NCI-H1105 (cell line): ENCODE measurements at regions not wholly inside any gene's neighbourhood (a gene's known extent, or its start where the extent isn't known, plus 50 kb on each side); places are given as distances from the start of the nearest gene placed in this dataset.
"Not testable (repeated sequence)": the region's sequence is repeated elsewhere in the genome, so short reads cannot be mapped to it uniquely, and the experiment has no call there.

Source experiments
- DNase-seq: peaks from one replicate; lab custom pipeline; 2025; lab: John Stamatoyannopoulos, UW

DNA sequence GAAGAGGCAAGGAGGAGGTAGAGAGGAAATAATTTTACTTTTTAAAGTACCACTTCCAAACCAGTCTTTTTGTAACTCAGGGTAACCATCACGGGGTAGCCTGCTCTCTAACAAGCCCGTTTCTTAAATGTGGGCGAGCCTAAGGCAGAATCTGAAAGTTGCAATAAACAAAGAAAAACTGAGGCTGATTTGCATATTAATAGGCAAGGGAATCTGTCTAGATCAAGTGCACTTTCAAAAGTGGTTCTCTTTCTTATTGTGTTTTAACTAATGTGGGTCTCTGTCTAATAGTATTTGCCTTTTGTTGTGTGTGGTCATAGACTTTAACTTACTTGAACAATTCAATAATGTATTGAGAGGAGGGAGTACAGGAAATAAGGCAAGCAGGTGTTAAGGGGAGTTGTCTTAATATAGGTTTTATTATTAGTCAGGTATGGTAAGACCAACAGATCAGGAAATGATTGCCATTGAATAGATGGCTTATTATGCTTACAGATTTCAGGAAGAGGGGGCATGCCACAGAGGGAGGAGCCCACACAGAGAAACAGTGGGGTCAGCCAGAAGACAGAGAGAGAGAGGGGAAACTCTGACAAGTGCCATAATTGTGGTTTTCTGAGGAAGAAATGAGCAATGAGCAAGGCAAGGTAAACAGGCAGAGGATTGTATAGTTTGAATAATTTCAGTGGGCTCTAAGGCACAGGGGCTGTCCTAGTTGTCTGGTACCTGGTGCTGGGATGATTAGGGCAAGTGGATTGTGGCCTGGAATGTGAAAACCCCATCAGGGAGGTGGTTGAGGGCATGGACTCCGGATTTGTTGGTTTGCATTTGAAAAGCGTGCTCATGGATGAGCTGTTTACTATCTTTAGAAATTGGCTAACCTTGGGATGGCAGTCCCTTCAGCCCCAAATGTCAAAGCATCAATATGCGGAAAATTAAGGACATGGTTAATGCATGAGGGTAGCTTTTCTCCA lies 237.2 kb downstream of the TOX3 start:
- no peak for DNase-seq

DNA sequence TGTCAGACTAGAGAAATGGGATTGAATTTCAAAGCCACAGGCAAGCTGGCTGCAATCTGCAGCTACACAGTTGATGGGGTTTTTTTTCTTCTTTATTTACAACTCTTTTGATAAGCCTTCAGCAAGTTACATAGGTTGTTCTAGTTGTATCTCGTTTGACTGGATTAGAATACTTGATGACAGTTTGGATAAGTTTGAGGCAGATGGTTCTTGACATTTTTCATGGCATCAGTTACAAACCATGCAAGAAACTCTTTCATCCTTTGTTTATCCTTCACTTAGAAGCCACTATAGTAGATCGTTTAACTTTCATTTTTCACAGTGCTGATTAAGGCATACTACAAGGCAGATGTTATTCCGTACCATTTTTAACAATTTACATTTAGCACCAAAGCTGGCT lies 238.9 kb downstream of the TOX3 start:
- DNase-seq, result peak; percentile 17

DNA sequence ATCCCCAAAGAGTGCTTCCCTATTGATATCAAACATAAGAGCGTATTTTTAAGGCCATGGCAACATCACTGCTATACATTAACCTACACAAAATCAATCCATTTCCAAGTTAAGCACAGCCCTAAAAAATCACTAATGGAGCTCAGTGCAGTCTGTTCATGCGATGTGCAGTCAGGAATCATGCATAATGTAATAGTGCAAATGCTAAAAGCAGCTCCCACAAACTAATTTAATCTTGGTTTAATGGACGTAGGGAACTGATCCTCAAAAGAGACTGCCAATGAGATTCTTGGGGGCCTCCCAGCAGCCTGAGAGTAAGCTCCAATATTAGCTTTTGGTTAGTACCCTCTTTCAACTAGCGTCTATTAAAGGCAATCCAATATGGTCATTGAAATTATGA lies 245.9 kb downstream of the TOX3 start:
- DNase-seq, result no peak

DNA sequence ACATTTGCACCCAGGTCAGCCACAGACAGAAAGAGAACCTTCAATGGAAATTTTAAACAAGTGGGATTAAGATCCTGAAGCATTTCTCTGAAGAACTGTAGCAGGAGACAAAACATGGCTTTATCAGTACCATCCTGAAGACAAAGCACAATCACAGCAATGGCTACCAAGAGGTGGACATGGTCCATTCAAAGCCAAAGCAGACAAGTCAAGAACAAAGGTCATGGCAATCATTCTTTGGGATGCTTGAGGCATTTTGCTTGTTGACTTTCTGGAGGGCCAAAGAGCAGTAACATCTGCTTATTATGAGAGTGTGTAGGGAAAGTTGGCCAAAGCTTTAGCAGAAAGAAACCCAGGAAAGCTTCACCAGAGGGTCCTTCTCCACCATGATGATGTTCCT lies 248.2 kb downstream of the TOX3 start:
- no peak for DNase-seq

DNA sequence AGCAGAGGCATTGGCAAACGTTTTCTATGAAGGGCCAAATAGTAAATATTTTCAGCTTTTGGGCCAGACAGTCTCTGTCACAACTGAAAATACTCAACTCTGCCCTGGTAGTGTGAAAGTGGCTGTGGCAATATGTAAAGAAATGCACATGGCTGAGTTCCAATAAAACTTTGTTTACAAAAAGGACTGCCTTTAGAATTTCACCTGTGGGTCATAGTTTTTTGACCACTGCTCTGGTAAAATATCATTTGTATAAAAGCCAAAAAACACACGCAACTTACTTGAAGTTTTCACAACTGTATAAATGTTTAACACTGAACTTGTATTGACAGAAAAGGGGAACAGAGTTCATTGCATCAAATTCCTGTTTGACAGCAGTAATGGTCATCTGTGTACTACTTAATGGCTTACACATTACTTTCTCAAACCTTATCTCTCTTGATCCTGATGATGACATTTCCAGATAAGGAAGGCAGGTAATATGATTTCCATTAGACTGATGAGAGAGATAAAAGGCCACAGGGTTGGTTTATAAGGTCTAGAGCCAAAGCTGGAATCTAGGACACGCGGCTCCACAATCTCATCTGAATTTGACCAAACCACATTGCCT lies 250.1 kb downstream of the TOX3 start:
- not testable (repeated sequence) for DNase-seq

DNA sequence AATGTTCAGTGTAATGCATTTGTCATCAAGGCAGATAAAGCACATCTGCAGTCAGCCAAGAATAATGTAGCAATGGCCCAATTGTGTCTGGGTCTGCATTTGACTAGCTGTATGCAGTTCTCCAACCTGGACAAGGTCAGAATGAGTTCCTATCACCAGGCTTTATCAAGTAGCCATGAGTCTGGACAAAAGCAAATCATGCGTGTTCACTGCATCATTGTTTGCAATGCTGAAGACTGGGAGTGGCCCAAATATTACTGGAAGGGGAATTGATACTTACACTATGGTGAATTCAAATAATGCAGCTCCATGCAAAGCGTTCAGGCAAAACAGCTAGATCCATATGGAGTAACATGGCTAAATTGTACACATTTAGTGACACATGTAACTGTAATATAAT lies 250.9 kb downstream of the TOX3 start:
- DNase-seq, result no peak

DNA sequence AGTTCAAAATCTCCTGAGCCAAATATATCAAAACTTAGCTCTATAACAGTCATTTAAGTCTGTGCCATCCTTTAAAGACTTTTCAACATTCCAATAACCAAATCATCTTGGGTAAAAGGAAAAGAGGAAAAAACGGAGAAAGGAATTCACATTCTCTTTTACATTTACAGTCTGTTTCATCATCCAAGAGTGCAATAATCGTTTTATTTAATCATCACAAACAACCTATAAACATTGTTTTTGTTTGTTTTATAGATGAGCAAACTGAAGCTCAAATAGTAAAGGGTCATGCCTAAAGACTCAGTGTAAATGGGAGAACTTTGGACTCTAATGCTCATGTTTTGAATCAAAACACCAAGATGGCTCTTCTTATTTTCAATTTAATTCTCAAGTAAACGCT lies 252.3 kb downstream of the TOX3 start:
- no peak for DNase-seq

DNA sequence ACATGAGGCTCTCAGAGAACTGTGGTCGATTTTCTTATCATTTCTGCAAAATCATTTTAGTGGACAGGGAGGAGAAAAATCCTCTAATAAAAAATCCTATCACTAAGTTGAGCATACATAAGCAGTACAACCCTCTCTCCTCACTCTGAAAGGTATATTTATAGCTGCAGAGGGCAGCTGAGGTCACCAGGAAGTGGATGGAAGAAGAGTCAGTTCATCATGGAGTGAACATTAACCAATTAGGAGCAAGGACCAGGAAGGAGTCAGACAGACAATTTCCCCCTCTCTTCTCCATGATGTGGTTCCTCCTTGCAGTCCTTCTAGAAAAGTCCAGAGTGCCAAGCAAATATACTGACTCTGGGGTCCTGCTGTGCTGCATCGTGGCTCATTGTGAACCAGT lies 253.7 kb downstream of the TOX3 start:
- no peak for DNase-seq

DNA sequence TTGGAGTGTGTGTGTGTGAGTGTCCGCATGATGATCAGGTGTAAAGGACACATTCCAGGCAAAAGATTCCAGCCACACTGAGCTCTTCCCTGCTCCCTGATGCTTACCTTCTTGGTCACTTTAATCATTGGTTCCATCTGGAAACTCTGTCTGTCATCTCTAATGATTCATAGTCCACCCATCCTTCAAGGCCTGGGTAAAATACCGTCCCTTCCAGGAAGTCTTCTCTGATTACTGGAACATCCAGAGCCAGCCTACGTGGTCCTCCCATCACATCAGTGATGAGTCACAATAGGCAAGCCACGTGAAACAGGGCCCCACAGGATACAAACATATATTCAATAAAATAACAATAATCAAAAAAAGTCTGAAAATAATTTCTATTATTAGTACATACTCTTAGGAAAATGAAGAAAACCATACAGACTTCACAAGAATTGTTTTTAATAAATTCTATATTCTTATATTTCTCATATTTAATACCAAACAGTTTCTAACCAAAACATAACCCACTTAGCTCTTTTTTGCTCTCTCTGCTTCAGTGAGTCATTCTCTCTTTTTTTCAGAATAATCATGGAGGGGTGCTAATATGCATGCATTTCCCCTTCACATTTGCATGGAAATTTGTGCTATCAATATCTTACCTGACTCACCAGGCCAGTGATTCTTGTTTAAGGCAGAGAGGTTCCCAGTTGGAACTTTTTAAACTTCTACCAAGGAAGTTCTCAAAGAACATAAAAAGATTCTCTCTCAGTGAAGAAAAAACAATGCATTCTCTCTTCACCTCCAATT lies 263.2 kb downstream of the TOX3 start:
- DNase-seq, result no peak

DNA sequence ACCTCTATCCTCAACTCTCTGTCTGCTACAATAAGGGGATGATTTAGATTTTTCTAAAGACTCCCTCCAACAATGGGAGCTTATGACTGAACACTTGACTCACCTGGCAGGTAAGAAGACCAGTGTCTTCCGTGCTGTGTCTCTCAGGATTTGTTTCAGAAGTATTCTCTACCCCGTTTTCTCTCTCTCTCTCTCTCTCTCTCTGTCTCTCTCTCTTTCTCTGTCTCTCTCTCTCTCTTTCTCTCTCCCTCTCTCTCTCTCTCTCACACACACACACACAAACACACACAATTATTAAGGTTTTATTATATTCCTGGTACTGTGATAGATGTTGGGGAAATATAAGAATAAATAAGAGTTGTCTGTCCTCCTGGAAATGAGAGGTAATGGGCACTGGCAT lies 263.9 kb downstream of the TOX3 start:
- no peak for DNase-seq

DNA sequence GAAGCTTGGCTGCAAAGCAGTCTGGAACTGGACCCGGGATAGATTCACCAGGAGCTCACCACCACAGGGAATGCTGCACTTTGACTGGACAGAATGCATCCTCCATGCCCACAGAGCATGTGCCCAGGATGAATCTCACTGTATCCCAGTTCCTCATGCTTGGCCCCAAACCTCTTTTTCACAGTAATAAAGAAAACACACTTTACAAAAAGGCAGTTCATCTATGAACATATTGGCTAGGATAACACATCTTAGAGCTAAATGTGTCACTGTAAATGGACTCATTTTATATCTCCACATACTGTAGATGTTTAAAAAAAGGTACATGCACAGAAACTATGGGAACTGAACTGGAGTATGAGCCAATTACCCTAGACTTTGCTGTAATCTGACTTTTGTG lies 266.9 kb downstream of the TOX3 start:
- DNase-seq, result no peak

DNA sequence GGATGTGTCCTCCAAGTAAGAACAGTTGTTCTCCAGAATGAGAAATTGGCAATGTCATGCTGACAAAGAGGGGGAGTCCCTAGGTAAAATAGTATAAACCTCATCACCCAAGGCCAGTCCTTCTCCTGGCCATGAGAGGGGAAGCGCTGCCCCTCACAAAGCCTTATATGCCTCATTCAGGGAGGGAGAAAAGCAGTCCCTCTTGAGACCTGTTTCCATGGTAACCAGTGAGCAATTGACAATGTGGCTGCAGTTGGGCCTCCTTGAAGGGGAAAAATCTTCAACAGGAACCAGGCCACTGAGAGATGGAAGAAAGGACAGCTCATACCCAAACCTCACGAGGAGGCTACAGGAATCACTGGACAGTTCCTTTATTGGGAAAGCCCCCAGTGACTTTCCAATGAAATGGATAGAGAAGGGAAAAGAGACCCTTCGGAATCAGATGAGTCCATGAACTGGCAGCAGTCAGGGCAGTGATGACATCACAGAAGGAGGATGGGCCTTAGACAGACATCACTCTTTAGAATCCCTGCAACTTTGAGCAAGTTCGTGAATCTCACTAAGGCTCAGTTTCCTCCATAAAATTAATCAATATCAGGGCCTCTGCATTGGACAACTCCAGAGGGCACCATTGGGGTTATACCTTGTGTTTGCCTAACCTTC lies 275.7 kb downstream of the TOX3 start:
- DNase-seq, result no peak

DNA sequence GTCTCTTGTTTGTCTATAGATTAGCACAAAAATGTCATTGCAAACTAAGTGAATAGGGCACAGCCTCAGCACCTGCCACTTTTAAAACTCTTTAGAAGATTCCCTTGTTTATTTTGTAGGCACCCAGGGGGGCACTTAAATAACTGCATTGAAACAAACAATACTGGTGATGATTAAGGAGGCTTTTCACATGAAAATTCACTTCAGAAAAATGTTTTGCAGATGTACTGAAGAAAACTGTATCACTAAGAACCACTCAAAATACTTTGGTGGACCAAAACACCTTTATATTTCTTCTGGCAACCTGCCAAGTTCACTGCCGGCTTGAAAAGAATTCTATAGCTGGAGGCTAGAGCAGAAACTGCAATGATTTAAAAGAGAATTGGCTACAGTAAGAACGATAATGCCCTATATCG lies 281.5 kb downstream of the TOX3 start:
- peak; percentile 100 for DNase-seq

DNA sequence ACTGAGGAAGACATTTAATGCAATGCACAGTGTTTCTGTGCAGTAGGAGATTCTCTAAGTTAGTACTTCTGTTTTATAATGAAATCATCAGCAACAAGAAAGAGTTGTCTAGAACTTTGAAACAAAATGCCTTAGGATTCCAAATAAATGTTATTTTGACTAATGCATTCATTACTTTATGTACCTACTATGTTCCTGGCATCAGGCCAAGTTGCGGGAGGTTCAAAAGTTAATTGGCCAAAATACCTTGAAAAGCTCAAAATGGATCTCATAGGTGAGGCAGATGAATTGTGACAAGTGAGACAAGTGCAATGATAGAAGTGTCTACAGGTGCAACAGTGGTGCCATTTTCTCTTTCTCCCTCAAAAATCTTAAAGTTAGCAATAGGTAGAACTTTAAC lies 289.4 kb downstream of the TOX3 start:
- DNase-seq, result no peak

DNA sequence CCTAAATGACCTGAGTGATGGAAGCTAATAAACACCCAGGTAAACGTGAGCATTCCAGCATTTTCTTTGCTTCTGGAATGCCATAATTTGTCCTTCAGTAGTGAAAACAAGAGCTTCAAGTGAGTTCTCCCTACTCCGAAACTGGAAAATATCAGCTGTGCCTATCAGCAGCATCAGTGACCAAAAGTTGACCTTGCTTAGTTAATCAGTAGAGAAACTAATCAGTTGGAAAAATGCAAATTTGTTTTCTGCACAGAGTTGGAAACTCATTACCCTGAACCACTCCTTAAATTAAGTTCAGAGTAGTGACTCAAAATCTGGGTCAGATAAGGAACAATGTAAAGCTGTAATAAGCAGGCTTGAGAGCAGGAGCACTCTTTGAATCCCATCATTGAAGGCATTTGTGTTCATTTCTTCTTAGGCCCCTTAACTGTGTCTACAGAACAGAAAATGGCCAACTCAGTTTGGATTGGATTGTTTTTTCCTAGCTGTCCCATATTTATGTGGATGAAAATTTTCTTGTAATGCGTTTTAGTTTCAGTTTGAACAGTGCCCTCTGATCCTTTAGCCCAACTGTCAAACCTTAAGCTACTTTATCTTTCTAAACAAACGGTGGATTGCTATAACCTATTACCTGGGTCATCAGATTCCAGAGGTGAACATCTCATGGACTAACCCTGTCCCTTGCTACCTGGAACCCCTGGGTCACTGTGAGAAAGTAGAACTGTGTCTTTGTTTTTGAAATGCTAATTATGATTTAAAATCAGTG lies 290.4 kb downstream of the TOX3 start:
- no peak for DNase-seq

DNA sequence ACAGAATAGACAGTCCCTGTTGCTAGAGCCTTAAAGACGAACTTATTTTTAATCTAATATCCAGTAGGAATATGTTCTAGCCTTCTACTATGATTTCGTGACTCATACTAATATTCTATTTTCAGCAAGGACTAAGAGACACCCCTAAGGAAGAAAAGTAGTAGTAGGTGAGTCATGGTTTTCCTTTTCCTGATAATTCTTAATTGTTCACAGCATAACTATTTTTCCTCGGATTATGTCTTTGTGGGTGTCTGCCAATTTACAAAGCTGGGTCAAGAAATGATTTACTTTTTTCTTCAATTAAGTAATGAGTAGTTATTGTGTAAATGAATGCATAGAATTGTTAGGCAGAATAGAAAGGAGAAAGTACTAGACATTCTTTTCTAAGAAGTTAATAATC lies 292.2 kb downstream of the TOX3 start:
- DNase-seq, result no peak

DNA sequence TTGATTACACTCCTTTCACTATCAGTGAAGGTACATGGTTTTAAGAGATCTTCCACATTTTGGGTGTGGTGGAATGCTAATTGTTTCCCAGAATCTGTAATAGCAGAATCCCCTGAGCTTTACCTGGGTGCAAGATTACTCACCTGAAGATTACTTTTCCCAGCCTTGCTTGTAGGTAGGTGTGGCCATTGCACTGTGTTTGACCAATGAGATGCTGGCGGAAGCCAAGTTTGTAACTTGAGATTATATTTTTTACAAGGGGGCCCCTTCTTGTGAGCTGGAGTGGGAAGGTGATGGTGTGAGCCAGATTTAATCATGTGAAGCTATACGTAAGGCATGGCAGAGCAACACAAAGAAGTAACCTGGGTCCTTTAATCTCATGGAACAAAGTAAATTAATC lies 294.3 kb downstream of the TOX3 start:
- DNase-seq, result no peak

DNA sequence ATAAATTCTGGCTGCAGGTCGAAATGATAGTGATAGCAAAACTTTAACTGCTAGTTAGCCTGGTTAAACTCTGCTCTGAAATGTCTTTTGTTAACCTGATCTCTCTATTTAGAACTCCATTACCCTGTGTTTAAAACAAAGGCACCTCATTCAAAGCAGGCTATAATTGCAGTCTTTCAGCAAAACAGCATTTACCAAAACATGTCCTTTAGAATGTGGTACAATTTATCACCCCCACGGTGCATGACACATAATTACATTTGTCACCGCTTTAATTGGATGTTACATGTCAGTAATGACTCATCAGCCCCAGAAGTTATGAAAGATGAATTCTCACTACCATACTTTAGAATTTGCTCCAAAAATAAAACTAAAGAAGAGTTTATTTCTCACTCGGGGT lies 295.4 kb downstream of the TOX3 start:
- peak; percentile 27 for DNase-seq

DNA sequence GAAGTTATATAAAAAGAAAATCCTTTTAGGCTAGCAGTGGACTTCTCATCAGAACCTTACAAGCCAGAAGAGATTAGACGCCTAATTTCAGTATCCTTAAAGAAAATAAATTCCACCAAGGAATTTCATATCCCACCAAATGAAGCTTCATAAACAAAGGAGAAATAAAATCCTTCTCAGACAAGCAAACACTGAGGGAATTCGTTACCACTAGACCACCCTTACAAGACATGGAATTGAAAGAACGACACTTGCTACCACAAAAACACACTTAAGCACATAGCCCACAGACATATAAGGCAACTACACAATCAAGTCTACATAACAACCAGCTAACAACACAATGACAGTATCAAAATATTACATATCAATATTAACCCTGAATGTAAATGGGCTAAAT lies 299.2 kb downstream of the TOX3 start:
- no peak for DNase-seq

DNA sequence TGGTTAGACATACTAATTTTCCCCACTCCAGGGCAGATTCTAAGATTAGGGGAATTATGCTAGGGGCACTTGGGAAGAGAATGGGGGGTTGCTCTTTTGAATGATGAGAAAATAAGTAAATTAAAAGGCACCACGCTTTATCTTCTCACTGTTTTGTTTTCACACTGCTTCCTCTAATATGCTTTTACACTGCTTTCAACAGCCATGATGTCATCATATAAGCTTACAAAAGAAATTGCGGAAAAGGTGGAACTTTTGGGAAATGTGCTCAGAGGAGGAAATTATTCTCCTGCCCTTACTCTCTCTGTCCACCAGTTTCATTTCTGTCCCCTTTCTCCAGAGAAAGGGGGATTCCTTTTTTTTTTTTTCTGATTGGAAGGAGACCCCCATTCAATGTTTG lies 308.2 kb downstream of the TOX3 start:
- DNase-seq, result no peak

DNA sequence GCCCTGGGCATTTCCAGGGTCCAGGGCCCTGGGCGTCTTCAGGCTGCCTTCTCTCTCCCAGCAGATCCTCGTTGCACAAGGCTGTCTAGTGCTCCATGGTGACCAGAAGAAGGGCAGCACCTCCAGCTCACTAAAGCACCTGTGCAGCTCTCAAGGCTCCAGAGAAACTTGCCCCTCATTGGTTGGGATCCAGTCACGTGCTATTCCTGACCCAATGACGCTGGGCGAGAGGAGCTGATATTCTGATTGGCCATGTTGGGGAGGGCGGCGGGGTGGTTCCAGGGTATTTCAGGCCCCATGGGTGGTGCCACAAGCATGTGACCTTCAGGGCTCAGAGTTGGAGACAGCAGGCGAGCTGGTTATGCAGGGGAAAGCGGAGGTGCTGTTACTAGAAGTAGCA lies 309.1 kb downstream of the TOX3 start:
- no peak for DNase-seq

DNA sequence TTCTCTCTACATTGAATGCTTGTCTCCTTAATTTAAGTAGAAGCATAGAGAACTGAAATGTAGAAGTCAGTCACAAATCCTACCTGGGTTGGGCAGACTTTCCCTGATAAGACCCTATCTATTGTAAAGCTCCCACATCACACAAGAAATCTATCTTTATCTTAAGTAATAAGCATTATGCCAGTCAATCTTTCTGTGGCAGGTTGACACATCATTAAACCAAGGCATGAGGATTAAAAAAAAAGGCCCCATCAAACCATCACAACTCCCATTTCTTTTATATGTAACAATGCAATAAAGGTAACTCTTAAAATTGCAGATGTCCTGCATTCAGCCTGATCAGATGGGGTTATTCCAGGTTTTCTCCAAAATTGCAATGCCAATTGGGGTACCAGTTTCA lies 311.8 kb downstream of the TOX3 start:
- no peak for DNase-seq
